Kidney glomerular epithelial cell (primary cell): ENCODE measurements at regions not wholly inside any gene's neighbourhood (a gene's known extent, or its start where the extent isn't known, plus 50 kb on each side); places are given as distances from the start of the nearest gene placed in this dataset.
A peak's percentile ranks its signal among the peaks of the same experiment; 100 is the strongest.
"Not testable (repeated sequence)": the region's sequence is repeated elsewhere in the genome, so short reads cannot be mapped to it uniquely, and the experiment has no call there.

Experiments used
- DNase-seq: peaks from one replicate; lab custom pipeline; 2025; lab: John Stamatoyannopoulos, UW

- DNase-seq, result peak; percentile 39
These were observed 272.8 kb upstream of the MMADHC start for GRCh38 chr2:149860276-149860921.

DNA sequence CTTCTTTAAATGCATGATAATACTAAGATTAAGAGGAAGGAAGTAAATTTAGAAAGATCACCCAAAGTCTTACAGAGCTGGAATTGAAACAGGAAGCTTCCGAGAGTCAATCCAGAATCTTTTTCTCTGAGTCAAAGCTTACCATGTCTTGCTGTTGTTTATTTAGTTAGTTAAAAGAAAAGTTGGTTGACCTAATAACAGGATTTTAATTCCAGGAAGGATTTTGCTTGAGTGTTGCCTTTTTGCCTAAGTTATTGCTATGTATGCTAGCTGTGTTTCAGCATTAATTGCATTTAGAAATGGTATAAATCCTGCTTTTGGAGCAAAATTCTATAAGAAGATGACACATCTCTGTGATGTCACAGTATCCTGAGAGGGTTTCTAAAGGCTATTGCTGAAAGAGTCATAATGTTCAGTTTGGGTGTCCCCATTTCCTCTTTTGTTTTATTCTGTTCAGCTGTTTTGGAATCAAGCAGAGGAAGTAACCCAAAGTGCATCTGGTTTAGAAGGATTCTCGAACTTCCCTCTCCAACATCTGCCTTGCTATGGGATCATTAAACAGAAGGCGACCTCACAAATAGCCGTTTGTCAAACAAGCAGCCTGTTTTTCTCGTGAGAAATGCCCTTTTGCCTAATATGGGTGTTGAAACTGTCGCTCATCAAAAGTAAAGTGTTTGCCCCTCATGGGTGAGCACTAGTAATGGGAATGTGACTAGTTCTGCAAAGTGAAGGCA lies 271.5 kb upstream of the MMADHC start:
- DNase-seq, result no peak

DNA sequence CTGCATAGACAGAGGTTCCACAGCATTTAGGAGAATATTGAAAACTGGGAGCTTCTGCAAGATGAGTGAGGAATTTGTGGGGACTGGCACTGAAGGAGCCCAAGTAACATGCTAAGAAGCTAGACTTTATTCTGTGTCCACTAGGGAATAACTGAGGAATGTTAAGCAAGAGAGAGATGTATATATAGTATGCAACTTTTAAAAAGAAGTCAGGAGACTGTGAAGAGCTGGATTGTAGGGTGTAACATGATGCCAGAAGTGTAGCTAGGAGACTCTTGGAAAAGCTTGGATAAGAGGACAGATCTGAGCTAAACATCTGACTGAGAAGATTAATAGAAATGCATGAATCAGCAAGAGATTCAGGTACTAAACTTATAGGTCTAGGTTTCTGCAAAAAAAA lies 270.6 kb upstream of the MMADHC start:
- no peak for DNase-seq

- DNase-seq, result no peak
These were observed 269.8 kb upstream of the MMADHC start for GRCh38 chr2:149857344-149857743.

DNA sequence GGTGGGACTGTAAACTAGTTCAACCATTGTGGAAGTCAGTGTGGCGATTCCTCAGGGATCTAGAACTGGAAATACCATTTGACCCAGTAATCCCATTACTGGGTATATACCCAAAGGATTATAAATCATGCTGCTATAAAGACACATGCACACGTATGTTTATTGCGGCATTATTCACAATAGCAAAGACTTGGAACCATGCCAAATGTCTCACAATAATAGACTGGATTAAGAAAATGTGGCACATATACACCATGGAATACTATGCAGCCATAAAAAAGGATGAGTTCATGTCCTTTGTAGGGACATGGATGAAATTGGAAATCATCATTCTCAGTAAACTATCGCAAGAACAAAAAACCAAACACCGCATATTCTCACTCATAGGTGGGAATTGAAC lies 268.3 kb upstream of the MMADHC start:
- not testable (repeated sequence) for DNase-seq

- no peak for DNase-seq
These were observed 262.0 kb upstream of the MMADHC start for GRCh38 chr2:149849591-149849990.

- DNase-seq, result no peak
These were observed 261.6 kb upstream of the MMADHC start for GRCh38 chr2:149849136-149849535.

DNA sequence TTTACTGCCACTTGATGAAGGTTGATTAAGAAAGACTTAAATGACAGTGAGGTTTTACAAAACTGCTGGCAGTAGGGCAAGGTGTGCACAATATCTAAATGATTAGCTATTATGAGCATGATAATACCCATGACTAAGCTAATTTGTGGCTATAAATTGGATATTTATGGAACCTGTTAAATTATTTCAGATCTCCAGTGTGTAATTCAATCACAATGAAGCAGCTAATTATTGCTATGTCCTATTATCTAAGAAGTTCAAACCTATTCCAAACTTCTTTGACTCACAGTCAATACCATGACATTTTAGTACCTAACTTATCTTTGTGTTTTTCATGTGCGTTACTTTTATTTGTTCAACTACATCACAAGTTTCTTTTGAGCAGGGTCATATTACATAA lies 253.8 kb upstream of the MMADHC start:
- no peak for DNase-seq

DNA sequence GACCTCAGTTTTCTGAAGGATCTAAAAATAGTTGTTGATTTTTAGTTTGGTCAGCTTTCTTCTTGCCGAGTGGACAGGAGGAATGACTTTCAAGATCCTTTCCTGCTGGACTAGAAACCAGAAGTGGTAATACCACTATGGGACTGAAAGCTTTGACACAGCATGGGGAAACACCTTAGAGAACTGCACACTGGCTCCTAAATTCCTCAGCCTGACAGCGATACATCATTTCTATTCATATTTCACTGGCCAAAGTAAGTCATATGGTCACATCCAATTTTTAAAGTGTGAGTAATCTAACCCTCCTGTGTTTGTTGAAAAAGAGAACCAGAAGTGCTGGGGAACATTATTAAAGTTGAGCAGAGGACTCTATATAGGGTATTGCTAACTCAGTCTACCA lies 244.7 kb upstream of the MMADHC start:
- DNase-seq, result no peak

DNA sequence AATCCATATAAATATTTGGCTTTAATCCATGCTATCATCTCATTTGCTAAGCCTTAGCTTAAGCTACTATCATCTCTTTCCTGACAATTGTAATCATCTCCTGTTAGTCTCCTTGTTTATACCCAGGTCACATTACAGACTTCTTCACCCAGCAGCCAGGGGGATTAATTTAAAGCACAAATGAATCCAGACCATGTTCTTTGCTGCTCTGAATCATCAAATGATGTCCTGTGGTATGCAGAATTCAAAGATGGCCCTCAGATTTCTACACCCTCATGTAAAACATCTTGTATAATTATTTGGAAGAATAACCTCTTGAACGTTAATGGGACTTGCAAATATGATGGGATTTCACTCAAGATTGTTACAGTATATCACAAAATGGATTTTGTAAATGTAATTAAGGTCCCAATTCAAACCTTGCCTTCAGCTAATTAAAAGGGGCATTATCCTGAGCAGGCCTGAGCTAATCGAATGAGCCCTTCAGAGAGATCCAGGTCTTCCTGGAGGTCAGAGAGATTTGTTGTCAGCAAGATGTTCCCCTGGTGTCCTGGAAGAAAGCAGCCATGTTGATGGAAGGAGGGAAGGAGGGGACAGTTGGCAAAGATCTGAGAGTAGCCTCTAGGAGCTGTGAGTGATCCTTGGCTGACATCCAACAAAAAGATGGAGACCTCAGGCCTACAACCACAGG lies 241.1 kb upstream of the MMADHC start:
- DNase-seq, result no peak

- DNase-seq, result no peak
These were observed 240.1 kb upstream of the MMADHC start for GRCh38 chr2:149827585-149828126.

DNA sequence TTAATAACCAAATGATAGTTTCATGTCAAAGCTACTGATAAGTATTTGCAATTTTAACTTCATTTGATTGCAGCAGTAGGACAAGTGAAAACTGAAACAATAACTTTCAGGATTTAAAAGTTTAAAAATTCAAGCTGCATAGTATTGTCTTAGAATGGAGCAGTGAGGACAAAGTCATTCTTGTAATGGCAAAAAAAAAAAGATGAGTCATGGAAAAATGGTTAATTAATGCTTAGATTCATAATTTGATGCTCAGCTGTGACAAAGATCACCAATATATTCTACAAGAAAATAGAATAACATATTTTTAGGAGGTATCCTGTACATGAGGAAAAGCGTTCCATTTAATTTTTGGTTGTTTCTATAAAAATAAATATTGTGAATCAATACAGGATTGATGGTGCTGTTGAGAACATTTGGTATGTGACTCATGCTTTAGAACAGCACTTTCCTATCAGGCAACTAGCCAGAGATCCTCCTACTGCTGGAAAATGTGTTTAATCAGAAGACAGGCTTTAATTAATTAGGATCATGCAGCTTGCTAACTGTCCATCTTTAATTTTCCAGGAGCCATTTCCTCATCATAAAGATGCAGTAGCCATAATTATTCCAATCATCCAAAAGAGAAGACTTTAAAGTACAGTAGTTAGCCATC lies 239.0 kb upstream of the MMADHC start:
- no peak for DNase-seq

GRCh38 chr2:149825473-149825872 lies 237.9 kb upstream of the MMADHC start:
- DNase-seq, result no peak

DNA sequence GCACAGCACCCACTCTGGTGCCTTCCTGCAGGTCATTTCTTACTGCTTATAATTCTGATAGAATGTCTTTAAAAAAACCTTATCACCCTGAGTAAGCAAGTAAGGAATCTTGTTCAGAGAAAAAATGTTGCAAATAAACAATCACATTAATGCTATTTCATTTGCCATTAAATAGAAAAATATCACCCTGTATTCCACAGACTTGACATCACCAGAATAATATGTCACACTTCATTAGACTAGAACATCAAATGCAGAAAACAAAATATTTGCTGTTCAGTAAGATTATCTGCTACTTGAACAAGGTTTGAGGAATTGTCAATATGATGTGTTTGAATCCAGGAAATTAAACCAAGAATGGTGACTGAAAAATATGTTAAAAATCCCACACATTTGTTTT lies 236.6 kb upstream of the MMADHC start:
- peak; percentile 49 for DNase-seq

DNA sequence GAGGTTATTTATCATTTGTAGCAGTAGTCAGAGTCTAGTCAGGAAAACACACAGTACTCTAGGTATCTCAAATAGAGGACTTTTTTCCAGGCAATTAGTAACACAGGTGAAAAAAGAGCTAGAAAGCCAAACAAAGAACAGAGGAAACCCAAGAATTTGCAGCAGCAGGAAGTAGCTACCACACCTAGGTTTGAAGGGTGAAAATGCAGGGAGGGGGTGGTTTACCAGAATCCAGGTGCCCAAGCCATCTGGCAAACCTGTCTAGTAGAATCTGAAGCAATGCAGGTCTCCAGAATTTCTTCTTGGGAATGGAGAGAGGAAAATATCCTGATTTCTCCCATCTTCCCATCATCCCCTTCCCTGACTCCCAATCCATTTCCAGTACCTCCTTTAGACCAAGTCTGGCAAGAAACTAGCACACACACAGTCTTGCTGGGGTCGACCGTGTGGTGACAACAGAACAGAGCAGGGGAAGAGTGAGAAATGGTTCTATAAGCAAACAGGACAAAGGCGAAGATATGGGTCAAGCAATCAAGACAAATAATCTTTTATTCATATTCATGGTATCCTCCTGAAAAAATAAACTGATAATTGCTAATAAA lies 231.9 kb upstream of the MMADHC start:
- DNase-seq, result no peak

GRCh38 chr2:149816756-149817551 lies 229.4 kb upstream of the MMADHC start:
- no peak for DNase-seq

DNA sequence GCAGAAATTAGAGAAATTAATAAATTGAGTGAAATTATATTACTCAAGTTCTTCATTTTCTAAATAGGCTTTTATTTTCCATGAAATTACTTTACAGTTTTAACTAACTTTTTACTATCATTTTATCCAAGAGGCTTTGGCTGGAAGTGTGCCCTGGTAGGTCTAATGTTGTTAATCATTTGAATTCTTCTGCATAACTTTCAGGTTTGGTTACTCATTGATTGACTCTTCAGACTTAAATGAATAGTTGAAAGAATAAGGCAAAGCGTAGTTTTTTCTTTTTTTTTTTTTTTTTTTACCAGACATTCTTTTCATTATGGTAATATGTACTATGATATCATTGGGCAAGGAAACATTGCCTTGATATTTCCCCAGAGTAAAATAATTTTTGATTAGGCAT lies 228.4 kb upstream of the MMADHC start:
- DNase-seq, result no peak

- DNase-seq, result no peak
These were observed 227.3 kb upstream of the MMADHC start for GRCh38 chr2:149814901-149815300.

DNA sequence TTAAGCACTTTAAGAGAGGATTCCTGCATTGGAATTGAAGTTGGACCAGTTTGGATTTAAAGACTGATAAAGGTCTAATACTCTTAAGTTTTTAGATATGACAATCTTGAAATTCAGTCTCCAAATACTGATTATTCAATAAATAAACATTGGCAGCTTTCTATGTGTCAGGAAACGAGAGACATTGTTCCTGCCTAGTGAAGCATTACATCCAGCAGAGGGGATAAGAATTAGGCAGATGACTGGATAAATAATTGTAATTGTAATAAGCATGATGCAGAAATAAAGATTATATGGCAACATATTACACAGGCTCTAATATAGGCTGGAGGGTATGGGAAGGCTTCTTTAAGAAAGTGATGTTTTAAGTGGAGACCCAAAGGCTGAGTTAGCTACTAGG lies 226.5 kb upstream of the MMADHC start:
- no peak for DNase-seq

DNA sequence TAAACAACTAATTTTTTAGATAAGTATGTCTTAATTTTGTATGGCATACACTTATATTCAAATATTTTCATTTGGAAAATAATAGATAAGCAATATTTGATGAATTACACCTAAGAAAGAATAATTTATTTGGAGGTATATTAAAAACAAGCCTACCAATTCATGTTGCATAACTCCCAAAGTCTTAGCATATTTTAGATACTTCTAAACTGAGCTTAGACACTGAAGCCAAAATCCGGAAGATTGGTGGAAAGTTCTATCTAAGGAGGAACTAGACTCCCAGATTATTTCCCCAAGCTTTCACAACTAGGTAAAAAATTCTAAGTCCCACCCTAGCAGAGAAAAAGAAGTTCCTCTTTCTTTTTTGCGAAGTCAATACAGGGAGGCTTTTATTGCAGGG lies 221.0 kb upstream of the MMADHC start:
- no peak for DNase-seq

- DNase-seq, result no peak
These were observed 219.1 kb upstream of the MMADHC start for GRCh38 chr2:149806651-149807050.
